Hepatocyte (in vitro differentiated cells): ENCODE measurements at regions not wholly inside any gene's neighbourhood (a gene's known extent, or its start where the extent isn't known, plus 50 kb on each side); places are given as distances from the start of the nearest gene placed in this dataset.

Experiments used
- CTCF ChIP-seq: fragments of 200-600 bp; sonication (generic); IDR thresholded peaks from 2 replicates; pipeline ENCODE4 v1.5.1; 2016; ENCODE audit warnings: antibody characterized with exemption, mild to moderate bottlenecking; ENCODE audit not compliant: poor library complexity
- EZH2 ChIP-seq: fragments of 200-600 bp; sonication (generic); IDR thresholded peaks from 2 replicates; pipeline ENCODE4 v1.6.1; 2016; ENCODE audit warnings: antibody characterized with exemption, mild to moderate bottlenecking, borderline replicate concordance
- EZH2phosphoT487 ChIP-seq: fragments of 200-600 bp; sonication (generic); IDR thresholded peaks from one replicate; pipeline ENCODE4 v1.6.1; 2018; ENCODE audit warnings: antibody characterized with exemption, mild to moderate bottlenecking, low read depth, moderate library complexity; ENCODE audit not compliant: unreplicated experiment, severe bottlenecking

- TF ChIP-seq CTCF (no peak), EZH2 (no peak), EZH2phosphoT487 (no peak)
Observed at GRCh38 chr4:72935462-72935861, 134.1 kb downstream of the COX18 start.
